Activated T-cell treated with anti-CD3 and anti-CD28 coated beads, Interleukin-2, amount 50 U/mL, for 1 hour (primary cell): ENCODE measurements at regions not wholly inside any gene's neighbourhood (a gene's known extent, or its start where the extent isn't known, plus 50 kb on each side); places are given as distances from the start of the nearest gene placed in this dataset.
"Not testable (repeated sequence)": the region's sequence is repeated elsewhere in the genome, so short reads cannot be mapped to it uniquely, and the experiment has no call there.

Source experiments
- DNase-seq: peaks from one replicate; pipeline ENCODE4 v3.0.0-alpha.2; 2020

DNA sequence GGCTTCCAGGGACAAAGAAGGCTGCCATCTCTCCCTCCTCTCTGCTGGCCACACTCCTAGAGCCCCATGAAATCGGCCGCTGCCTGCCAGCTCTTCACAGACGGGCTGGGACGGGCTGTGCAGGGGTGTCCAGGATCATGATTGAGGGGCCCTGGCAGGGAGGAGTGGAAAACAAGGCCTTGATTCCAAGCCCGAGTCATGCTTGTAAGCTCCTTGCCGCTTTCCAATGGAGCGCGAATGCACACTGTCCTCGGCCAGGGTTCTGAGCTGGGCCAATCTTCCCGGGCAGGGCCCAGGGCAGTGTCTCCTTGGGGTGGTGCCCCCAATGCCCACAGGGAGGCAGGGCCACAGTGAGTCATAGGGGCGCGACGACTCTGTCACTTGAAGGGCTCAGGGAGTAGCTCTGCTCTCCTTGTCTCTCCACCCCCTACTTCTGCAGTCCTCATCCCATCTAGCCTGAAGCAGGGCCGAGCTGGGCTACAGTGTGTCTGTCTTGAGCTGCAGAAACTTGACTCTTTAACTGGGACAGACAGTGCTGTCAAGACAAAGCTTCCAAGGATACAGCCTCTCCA, 186.2 kb upstream of the SVIL start:
- DNase-seq = no peak

DNA sequence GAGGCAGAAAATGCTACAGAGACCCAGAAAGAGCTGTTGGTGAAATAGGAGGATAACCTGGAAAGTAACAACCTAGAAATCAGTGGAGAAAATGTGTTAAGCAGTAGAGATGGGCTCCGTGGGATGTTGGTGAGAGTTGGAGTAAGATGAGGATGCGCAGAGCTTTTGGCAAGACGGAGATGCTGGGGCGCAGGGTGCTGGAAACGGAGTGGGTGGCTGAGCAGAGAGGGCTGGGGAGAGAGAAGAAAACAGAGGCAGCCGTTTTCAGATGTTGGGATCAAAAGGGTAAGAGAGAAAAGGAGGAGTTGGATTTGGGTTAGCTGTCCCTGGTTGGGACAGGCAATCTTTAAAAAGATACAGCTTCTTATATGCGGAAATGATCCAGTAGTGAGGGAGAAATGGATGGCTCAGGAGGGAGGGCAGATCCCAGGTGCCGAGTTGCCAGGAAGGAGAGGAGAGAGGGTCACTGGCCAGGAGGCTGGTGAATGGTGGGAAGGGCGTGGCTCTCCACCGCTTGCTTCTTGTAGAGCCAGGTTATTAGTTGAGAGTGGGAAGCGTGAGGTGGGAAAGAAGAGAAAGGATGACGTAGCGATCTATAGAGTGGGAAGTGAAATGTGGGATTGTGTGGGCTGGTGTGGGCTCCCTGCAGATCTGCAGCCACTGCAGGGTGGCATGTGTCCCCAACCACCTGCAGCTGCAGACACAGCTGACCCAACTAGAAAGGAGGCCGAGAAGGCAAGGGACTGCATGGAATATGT, 182.2 kb upstream of the SVIL start:
- DNase-seq = no peak

- no peak for DNase-seq
These were observed 180.8 kb upstream of the SVIL start for GRCh38 chr10:29815572-29815971.

DNA sequence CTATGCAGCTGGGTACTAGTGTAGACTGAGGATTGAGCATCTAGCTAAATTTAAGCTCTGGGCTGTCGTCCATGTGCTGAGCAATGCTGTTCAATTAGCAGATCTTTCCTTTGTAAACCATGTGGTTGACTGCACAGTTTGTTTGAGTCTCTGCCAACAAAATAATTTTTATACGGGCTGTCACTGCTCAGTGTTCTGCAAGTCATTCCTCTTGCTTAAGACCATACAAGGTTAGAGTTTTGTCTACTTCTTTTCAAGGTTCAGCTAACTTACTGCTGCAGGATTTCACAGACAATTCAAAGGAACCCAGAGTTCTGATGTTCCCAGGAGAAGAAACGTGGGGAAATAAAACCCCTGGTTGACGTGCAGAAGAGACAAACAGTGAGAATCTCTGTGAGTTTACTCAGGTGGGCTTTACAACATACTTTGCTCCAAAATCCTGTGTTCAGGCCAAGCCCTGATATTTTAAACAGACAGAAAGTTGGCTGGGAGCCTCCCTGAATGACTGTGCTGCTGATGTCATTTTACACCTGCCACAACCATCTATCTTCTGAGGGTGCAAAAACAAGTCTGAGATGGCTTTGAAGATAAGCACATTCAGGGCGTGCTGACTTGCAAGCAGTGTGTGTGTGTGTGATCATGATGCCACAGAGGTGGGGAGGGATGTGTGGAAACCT, 177.1 kb upstream of the SVIL start:
- DNase-seq = no peak

DNA sequence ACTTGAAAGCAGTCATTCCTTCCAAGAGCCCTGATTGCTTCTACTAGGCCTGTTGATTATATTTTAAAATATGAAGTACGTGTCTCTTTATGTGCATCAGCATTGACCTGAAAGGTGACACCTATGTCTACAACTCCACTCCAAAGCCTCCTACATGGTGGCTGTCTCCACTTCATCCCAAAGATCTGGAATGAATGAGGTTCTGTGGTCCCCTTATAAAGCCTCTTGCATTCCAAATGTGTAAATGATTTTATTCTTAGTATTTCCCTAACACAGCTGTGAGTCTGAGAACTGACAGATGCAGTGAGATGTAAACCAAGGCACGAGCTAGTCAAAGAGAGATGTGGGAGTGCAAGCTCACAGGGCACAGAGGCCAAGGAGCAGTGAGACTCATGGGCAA, 176.0 kb upstream of the SVIL start:
- no peak for DNase-seq

GRCh38 chr10:29810231-29810630, 175.5 kb upstream of the SVIL start:
- not testable (repeated sequence) for DNase-seq

DNA sequence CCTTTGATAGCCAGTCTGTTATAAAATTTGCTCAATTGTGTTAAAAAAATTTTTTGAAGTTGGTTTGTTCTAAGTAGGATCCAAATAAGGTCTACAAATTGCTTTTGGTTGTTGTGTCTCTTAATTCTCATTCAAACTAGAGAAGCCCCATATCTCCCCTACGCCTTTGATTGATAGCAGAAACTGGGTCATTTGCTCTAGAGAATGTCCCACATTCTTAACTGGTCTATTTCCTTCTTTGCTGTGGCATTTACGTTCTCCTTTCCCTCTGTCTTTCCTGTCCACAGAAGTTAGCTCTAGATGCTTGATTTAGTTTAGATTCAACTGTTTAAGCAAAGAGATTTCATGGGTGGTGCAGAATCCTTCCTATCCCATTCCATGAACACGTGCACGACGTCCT, 174.6 kb upstream of the SVIL start:
- no peak for DNase-seq

DNA sequence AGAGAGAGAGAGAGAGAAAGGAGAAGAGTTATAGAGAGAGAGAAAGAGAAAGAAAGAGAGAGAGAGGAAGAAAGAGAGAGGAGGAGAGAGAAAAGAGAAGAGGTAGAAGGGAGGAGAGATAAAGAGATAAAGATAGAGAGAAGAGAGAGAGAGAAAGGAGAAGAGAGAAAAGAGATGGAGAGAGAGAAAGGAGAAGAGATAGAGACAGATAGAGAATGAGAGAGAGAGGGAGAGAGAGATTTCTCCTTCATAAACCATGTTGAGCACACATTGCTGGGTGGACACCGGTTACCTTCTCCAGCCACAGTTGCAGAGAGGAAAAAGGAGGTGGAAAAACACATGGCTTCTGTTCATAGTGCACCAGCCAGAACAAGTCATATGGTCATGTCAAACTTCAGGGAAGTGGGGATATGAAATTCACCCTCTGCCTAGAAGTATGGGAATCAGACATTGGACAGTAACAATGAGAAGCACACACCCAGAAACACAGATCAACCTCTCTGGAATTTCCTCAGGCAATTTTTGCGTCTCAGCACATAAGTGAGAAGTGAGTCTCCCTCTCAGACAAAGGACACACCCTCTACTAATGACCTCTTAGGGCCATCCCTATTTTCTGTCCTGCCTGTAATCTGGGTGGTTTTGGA, 172.5 kb upstream of the SVIL start:
- DNase-seq = no peak

DNA sequence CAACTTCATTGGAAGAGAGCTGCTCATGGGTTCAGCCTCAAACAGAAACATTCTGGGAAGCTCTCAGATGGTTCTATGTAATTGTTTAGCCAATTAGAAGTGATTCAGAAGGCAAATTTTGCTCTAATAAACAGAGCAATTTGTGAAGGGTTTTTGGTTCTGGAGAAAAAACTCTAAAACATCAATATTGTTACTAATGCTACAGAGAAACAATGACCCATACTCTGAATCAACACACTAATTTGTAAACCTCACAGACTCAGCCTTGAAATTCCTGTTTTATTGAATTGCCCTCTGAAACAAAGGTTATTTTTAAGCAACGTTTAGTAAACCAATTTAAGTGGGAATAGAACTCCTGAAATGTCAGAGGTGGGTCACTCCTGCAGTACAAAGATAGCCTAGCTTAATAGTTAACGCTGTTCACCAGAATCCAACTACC, 171.6 kb upstream of the SVIL start:
- no peak for DNase-seq

DNA sequence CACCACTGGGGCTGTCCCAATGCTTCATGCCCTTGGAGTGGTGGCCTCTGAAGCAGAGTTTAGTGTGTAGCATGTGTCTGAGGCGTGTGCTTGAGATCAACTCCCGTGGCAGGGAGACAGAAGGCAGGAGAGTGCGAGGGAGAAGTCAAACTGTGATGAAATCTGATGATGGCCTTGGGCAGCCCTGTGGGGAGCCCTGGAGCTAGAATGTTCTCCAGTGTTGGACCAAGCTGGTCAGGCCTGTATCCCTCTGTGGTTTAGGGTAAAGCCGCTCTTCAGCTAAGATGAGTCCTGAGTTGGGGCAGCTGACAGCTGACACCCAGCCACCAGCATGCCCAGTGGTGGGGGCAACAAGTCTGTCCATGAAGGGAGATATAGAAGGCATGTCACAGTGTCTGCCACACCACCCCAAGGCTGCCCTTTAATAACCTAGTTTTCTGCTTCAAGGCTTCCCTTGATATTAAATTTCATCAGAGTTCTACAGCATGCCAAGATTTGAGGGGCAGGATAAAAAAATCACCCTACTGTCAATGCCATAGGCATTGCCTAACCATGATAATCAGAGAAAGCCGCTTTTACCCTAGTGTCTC, 170.5 kb upstream of the SVIL start:
- DNase-seq = no peak

DNA sequence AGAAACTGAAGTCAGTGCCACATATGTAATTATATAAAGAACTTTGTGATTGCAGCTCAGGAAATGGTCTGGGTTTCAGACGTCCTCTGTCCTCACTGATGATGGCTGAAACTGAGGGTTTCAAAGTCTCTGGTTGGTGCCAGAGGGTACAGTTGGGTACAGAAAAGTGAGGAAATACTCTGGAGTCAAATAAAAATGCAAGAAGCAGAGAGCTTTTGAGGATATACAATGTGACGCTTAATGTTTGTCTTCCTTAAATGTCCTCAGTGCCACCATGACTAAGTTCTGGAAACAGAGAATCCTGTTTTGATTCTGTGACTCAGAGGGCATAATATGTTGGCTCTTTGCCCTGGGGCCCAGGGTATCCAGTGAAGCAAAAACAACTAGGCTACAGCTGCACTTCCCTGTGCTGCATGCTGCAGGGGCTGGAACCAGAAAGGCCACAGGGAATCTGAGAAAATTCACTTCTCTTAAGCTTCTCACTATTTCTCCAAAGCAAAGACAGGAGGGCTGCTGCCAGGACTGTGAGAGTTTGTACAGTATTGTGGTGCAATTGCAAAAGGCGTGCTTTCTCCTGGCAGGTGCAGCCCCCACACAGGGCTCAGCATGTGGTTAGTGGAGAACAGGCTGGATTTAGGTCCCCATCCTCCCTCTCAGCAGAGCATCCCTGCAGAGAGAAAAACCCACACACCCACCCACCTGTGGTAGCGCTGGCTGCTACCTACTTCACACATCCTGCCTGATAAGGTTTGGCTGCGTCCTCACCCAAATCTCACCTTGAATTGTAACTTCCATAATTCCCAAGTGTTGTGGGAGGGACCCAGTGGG, 169.5 kb upstream of the SVIL start:
- no peak for DNase-seq

GRCh38 chr10:29802171-29802570, 167.4 kb upstream of the SVIL start:
- no peak for DNase-seq

GRCh38 chr10:29798921-29799690, 164.3 kb upstream of the SVIL start:
- no peak for DNase-seq

DNA sequence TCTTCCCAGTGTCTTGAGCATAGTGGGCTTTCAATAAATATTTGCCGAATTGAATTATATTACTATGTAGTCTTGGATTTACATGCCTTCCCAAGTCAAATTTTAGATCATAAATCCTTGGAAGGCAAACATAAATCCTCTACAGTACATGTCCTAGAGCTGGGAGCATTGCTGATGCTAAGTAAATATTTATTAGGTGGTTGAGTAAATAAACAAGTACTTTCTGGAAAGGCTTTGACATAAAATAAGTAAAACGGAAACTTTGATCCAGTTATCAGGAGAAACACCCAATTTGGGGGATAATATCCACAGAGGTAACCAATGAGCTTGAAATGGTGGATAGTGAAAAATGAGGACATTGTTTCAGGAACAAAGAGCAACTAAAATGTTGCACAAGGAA, 162.8 kb upstream of the SVIL start:
- no peak for DNase-seq

DNA sequence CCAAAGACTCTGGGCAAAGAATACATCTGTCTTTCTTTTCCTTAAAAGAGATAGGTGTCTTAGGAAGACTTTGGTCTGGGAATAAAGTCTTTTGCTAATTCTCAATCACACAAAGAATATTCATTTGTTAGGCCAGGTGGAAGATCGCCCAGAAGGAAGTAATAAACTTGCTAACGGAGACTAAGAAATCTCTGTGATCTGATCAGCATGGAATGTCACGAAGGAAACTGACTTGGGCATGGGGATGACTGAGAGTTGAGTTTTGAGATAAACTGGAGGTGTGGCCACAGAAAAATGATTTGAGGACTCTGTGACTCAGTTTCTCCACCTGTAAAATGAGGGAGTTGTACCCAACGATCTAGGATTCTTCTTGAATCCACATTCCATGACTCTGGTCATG, 161.1 kb upstream of the SVIL start:
- DNase-seq = no peak

- no peak for DNase-seq
These were observed 160.2 kb upstream of the SVIL start for GRCh38 chr10:29794776-29795611.

GRCh38 chr10:29791773-29792172, 157.0 kb upstream of the SVIL start:
- DNase-seq = no peak

- no peak for DNase-seq
These were observed 155.4 kb upstream of the SVIL start for GRCh38 chr10:29790207-29790606.

DNA sequence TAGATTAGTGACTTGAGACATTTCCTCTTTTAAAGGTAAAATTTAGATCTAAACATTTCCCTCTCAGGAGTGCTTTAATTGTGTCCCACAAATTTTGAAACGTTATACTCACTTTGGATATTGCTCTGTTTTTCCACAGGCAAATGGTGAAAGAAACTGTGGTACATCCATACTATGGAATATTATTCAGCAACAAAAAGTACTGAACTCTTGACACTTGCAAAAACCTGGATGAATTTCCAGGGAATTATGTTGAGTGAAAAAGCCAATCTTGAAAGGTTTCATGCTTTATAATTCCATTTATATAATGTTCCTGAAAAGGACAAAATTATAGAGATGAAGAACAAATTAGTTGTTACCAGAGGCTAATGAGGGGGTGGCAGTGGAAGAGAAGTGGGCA, 153.3 kb upstream of the SVIL start:
- no peak for DNase-seq

DNA sequence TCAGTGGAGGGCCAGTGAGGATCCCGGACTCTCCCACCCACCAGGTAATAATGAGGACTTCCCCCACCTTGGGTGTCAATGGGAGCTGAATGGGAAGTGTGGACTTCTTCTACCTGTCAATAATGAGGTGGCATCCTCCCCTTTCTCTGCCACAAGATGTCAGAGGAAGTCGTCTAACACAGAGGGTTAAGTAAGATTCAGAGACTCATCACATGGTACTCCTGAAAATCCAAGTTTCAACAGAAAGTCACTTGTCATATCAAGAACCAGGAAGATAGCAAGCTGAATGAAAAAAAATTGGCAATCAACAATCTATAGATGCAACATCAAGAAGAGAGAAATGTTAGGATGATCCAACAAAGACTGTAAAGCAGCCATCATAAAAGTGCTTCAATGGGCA, 150.9 kb upstream of the SVIL start:
- no peak for DNase-seq
